ENCODE measurements at regions not wholly inside any gene's neighbourhood (a gene's known extent, or its start where the extent isn't known, plus 50 kb on each side); places are given as distances from the start of the nearest gene placed in this dataset.

DNA sequence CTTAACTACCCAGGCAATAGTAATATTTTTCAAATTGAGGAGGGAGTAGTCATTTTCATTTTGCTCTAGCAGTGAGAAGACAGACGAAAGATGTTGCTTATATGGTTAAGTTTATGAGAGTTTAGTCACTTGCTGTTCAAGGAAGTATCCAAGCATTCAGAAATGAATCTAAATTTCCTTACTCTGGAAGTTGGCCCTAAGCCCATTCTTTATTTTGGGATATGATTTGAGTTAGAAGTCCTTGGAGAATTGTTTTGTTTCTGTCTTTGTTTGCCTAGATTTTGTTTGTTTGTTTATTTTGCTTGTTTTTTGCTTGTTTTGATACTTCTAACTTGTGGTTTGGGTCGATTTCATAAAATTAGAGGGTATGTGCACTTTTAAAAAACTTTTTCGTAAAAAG is 146.4 kb upstream of the FGF10 start:
- TF ChIP-seq, protein P1, sequence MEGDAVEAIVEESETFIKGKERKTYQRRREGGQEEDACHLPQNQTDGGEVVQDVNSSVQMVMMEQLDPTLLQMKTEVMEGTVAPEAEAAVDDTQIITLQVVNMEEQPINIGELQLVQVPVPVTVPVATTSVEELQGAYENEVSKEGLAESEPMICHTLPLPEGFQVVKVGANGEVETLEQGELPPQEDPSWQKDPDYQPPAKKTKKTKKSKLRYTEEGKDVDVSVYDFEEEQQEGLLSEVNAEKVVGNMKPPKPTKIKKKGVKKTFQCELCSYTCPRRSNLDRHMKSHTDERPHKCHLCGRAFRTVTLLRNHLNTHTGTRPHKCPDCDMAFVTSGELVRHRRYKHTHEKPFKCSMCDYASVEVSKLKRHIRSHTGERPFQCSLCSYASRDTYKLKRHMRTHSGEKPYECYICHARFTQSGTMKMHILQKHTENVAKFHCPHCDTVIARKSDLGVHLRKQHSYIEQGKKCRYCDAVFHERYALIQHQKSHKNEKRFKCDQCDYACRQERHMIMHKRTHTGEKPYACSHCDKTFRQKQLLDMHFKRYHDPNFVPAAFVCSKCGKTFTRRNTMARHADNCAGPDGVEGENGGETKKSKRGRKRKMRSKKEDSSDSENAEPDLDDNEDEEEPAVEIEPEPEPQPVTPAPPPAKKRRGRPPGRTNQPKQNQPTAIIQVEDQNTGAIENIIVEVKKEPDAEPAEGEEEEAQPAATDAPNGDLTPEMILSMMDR (IDR thresholded peaks at IDR 0.05): no peak
- TF ChIP-seq EZH2phosphoT487 (IDR thresholded peaks at IDR 0.05): no peak
